Skeletal muscle tissue (tissue), 3 donors: ENCODE measurements at regions not wholly inside any gene's neighbourhood (a gene's known extent, or its start where the extent isn't known, plus 50 kb on each side); places are given as distances from the start of the nearest gene placed in this dataset.

Experiments
- H3K27ac ChIP-seq: one replicate; pipeline ENCODE4 v1.7.0; 2013; ENCODE audit warnings: mild to moderate bottlenecking, low read depth, low read length, inconsistent platforms
- H3K27me3 ChIP-seq, 3 donors: one replicate each; pipeline ENCODE4 v1.7.0; 2013; ENCODE audit warnings: low read length in 3 of 3; ENCODE audit not compliant: control insufficient read depth in 3 of 3, insufficient read depth in 3 of 3
- H3K36me3 ChIP-seq, 3 donors: one replicate each; pipeline ENCODE4 v1.7.0; 2013; ENCODE audit warnings: low read length in 3 of 3; ENCODE audit not compliant: control insufficient read depth in 3 of 3, insufficient read depth in 3 of 3
- H3K4me1 ChIP-seq, 3 donors: one replicate each; pipeline ENCODE4 v1.7.0; 2013; ENCODE audit warnings: low read length in 3 of 3, mild to moderate bottlenecking in 3 of 3; ENCODE audit not compliant: control insufficient read depth in 3 of 3, insufficient read depth in 3 of 3
- H3K4me3 ChIP-seq, 3 donors: one replicate each; pipeline ENCODE4 v1.7.0; 2013; ENCODE audit warnings: low read length in 3 of 3
- H3K9ac ChIP-seq, 3 donors: one replicate each; pipeline ENCODE4 v1.7.0; 2013; ENCODE audit warnings: low read length in 3 of 3, mild to moderate bottlenecking in 3 of 3, moderate library complexity in 2 of 3, low read depth in 1 of 3
- H3K9me3 ChIP-seq, 3 donors: one replicate each; pipeline ENCODE4 v1.7.0; 2013; ENCODE audit warnings: low read length in 3 of 3; ENCODE audit not compliant: control insufficient read depth in 3 of 3
- donor health status: Osteomylitis.

GRCh38 chr5:142222866-142223558 is 101.8 kb downstream of the SPRY4 start:
- Histone ChIP-seq H3K36me3 (no peaks in the 10 kb centered on the region), H3K27ac (no peak overlapping the region), H3K27me3 (peaks cover 0 to 8% (median 0%) of the 10 kb centered on the region in 3 donors), H3K9ac (no peak overlapping the region), H3K4me1 (no peaks in the 10 kb centered on the region), H3K4me3 (no peak overlapping the region), H3K9me3 (no peaks in the 10 kb centered on the region)

- H3K4me3 ChIP-seq = no peak overlapping the region
- H3K27me3 ChIP-seq = peaks cover 0 to 8% (median 0%) of the 10 kb centered on the region in 3 donors
- no peak overlapping the region for H3K9ac ChIP-seq
- no peak overlapping the region for H3K27ac ChIP-seq
- H3K36me3 ChIP-seq = no peaks in the 10 kb centered on the region
- no peaks in the 10 kb centered on the region for H3K9me3 ChIP-seq
- H3K4me1 ChIP-seq = no peaks in the 10 kb centered on the region
Observed at GRCh38 chr5:142222225-142222865, 102.5 kb downstream of the SPRY4 start.

- Histone ChIP-seq H3K4me3 (no peak overlapping the region), H3K36me3 (no peaks in the 10 kb centered on the region), H3K27me3 (peaks cover 0 to 5% (median 0%) of the 10 kb centered on the region in 3 donors), H3K9ac (no peak overlapping the region), H3K9me3 (no peaks in the 10 kb centered on the region), H3K4me1 (peaks cover 6 to 9% (median 8%) of the 10 kb centered on the region in 3 donors), H3K27ac (no peak overlapping the region)
Observed at GRCh38 chr5:142221091-142221860, 103.5 kb downstream of the SPRY4 start.

DNA sequence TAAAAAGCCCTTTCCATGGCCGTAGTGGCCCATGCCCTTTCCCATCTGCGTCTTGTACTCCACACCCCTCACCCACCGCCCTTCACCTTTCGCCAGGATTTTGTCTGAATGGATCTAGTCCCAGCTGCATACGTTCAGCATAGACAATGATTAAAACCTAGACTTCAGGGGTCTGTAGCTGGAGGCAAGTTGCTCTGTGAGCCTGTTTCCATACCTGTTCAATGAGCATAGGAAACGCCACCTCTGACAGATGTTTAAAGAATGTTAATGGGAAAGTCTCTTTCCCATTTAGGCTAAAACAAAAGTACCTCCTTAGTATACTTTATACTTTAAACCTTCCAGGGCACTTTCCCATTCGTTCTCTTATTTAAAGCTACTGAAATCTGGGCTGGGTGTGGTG is 105.7 kb downstream of the SPRY4 start:
- H3K4me1 ChIP-seq = peaks cover 13 to 15% (median 13%) of the 10 kb centered on the region in 3 donors
- no peaks in the 10 kb centered on the region for H3K9me3 ChIP-seq
- H3K36me3 ChIP-seq = no peaks in the 10 kb centered on the region
- H3K4me3 ChIP-seq = no peak overlapping the region
- H3K27me3 ChIP-seq = peaks cover 0 to 2% (median 0%) of the 10 kb centered on the region in 3 donors
- H3K27ac ChIP-seq = no peak overlapping the region
- H3K9ac ChIP-seq = no peak overlapping the region

- Histone ChIP-seq H3K36me3 (no peaks in the 10 kb centered on the region), H3K9ac (no peak overlapping the region), H3K4me3 (no peak overlapping the region), H3K4me1 (peaks cover 13 to 15% (median 13%) of the 10 kb centered on the region in 3 donors), H3K27me3 (peaks cover 0 to 2% (median 0%) of the 10 kb centered on the region in 3 donors), H3K9me3 (no peaks in the 10 kb centered on the region), H3K27ac (no peak overlapping the region)
Observed at GRCh38 chr5:142216931-142217330, 107.9 kb downstream of the SPRY4 start.

GRCh38 chr5:142215915-142216681 is 107.5 kb downstream of the NDFIP1 start:
- peak overlapping the region; percentile 30 to 60 (median 50) for H3K4me3 ChIP-seq

DNA sequence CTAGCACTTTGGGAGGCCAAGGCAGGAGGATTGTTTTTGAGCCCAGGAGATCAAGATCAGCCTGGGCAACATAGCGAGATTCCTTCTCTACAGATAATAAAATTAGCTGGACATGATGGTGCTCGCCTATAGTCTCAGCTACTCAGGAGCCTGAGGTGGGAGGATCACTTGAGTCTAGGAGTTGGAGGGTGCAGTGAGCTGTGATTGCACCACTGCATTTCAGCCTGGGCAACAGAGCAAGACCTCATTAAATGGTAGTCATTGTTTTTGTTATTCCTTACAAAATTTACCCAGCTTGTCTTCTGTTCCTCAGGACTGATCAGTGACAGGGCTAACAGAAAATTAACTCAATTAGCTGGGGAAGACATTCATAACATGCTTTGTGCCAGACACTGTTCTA is 104.5 kb downstream of the NDFIP1 start:
- Histone ChIP-seq H3K9me3 (no peaks in the 10 kb centered on the region), H3K9ac (no peak overlapping the region), H3K27me3 (no peaks in the 10 kb centered on the region), H3K4me1 (peaks cover 13 to 15% (median 13%) of the 10 kb centered on the region in 3 donors), H3K36me3 (no peaks in the 10 kb centered on the region), H3K4me3 (no peak overlapping the region), H3K27ac (no peak overlapping the region)

More at GRCh38 chr5:142215915-142216681, 107.5 kb downstream of the NDFIP1 start:
- Histone ChIP-seq H3K9me3 (no peaks in the 10 kb centered on the region), H3K27me3 (peaks cover 0 to 2% (median 0%) of the 10 kb centered on the region in 3 donors), H3K36me3 (no peaks in the 10 kb centered on the region), H3K9ac (peak overlapping the region in 1 of 3 donors; percentile 60), H3K4me1 (peaks cover 13 to 15% (median 13%) of the 10 kb centered on the region in 3 donors), H3K27ac (peak overlapping the region; percentile 41)

- Histone ChIP-seq H3K27me3 (no peaks in the 10 kb centered on the region), H3K4me1 (peaks cover 11 to 13% (median 13%) of the 10 kb centered on the region in 3 donors), H3K9me3 (no peaks in the 10 kb centered on the region), H3K27ac (no peak overlapping the region), H3K9ac (no peak overlapping the region), H3K36me3 (no peaks in the 10 kb centered on the region), H3K4me3 (no peak overlapping the region)
Observed at GRCh38 chr5:142211918-142212317, 103.3 kb downstream of the NDFIP1 start.

DNA sequence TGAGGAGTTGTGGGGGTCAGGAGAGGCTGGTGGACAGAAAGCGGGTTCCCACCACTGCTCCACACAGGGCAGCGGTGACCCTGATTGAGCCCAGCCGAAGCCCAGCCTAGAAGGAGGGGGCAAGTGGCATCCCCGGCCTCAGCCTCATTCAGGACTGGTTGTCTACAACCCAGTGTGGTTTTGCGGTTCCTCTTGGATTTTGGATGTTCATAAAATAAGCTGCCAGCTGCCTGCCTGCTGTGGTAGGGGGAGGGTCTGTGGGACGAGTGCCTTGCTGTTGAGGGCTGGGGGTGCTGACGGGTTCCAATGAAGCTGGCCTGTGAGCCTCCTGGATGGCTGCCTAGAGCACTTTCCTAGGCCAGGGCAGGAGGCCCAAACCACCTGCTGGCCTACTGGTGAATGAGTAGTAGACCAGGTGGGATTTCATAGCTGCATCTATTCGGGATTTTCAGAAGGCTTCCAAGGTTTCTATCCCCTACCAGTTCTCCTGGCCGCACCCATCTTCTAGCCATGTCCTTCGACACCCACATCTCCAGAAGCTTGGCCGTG is 102.4 kb downstream of the NDFIP1 start:
- Histone ChIP-seq H3K27me3 (peaks cover 0 to 2% (median 0%) of the 10 kb centered on the region in 3 donors), H3K36me3 (no peaks in the 10 kb centered on the region), H3K9me3 (no peaks in the 10 kb centered on the region), H3K4me3 (no peak overlapping the region), H3K27ac (no peak overlapping the region), H3K9ac (no peak overlapping the region), H3K4me1 (peaks cover 4 to 6% (median 4%) of the 10 kb centered on the region in 3 donors)
